HEK293 (cell line): ENCODE measurements at regions not wholly inside any gene's neighbourhood (a gene's known extent, or its start where the extent isn't known, plus 50 kb on each side); places are given as distances from the start of the nearest gene placed in this dataset.

Source experiments
- CTCF ChIA-PET: fragments of 350-600 bp; formaldehyde crosslinking; extraction: SDS; loops from one replicate; lab custom pipeline; 2021; ENCODE audit warnings: antibody characterized with exemption; lab: Yijun Ruan, JAX
- POLR2A ChIA-PET: fragments of 300-600 bp; formaldehyde crosslinking; extraction: SDS; loops from one replicate; lab custom pipeline; 2020; ENCODE audit warnings: antibody characterized with exemption, inconsistent platforms; lab: Yijun Ruan, JAX
- H3K27ac ChIP-seq: fragments of 200-500 bp; sonication (Bioruptor generic); 2 replicates; pipeline ENCODE4 v1.5.1; 2014; ENCODE audit warnings: low read depth, low read length, control low read depth, inconsistent platforms; ENCODE audit errors: extremely low read depth
- H3K36me3 ChIP-seq, 2 experiments: fragments of 200-500 bp in 1 of 2; sonication (Bioruptor generic) in 1 of 2; 1 replicate in 1 of 2; 2 replicates in 1 of 2; pipeline ENCODE4 v1.5.1; 2014 to 2017; ENCODE audit warnings: inconsistent platforms in 2 of 2, low read length in 2 of 2; ENCODE audit not compliant: control insufficient read depth in 2 of 2, insufficient read depth in 1 of 2
- H3K4me1 ChIP-seq: fragments of 200-500 bp; sonication (Bioruptor generic); 2 replicates; pipeline ENCODE4 v1.5.1; 2014; ENCODE audit warnings: mild to moderate bottlenecking, low read length, inconsistent platforms; ENCODE audit not compliant: control insufficient read depth, insufficient read depth
- H3K4me3 ChIP-seq: 2 replicates; pipeline ENCODE4 v1.5.1; 2011; ENCODE audit warnings: low read depth, mild to moderate bottlenecking, control low read depth, low read length, moderate library complexity
- H3K9me3 ChIP-seq: fragments of 200-500 bp; sonication (Bioruptor generic); 2 replicates; pipeline ENCODE4 v1.5.1; 2014; ENCODE audit warnings: low read depth, low read length, inconsistent platforms; ENCODE audit not compliant: control insufficient read depth, insufficient read depth
- HOXD13 ChIP-seq: sonication (generic); formaldehyde crosslinking; IDR thresholded peaks from 2 replicates; pipeline ENCODE4 v1.8.0; 2022; ENCODE audit warnings: missing genetic modification reagents, borderline replicate concordance
- PRDM1 ChIP-seq: fragments of 450-650 bp; formaldehyde crosslinking; IDR thresholded peaks from 2 replicates; pipeline ENCODE4; 2016; ENCODE audit warnings: missing biosample characterization, missing genetic modification characterization
- ZBTB1 ChIP-seq: fragments of 450-650 bp; formaldehyde crosslinking; IDR thresholded peaks from 2 replicates; pipeline ENCODE4 v1.5.1; 2016; ENCODE audit warnings: missing biosample characterization, missing genetic modification characterization
- ZNF10 ChIP-seq: fragments of 450-650 bp; formaldehyde crosslinking; IDR thresholded peaks from 2 replicates; pipeline ENCODE4 v1.5.1; 2017; ENCODE audit warnings: missing biosample characterization, missing genetic modification characterization
- ZNF132 ChIP-seq: fragments of 450-650 bp; formaldehyde crosslinking; IDR thresholded peaks from 2 replicates; pipeline ENCODE4 v1.5.1; 2017; ENCODE audit warnings: missing biosample characterization, missing genetic modification characterization, borderline replicate concordance
- ZNF140 ChIP-seq: fragments of 450-650 bp; formaldehyde crosslinking; IDR thresholded peaks from 2 replicates; pipeline ENCODE4 v1.5.1; 2016; ENCODE audit warnings: missing biosample characterization, missing genetic modification characterization
- ZNF146 ChIP-seq: fragments of 450-650 bp; formaldehyde crosslinking; IDR thresholded peaks from 2 replicates; pipeline ENCODE4 v1.5.1; 2016; ENCODE audit warnings: missing biosample characterization, missing genetic modification characterization
- ZNF157 ChIP-seq: fragments of 450-650 bp; formaldehyde crosslinking; IDR thresholded peaks from 2 replicates; pipeline ENCODE4 v1.5.1; 2016; ENCODE audit warnings: missing biosample characterization, missing genetic modification characterization
- ZNF175 ChIP-seq: fragments of 450-650 bp; formaldehyde crosslinking; IDR thresholded peaks from 2 replicates; pipeline ENCODE4 v1.5.1; 2016; ENCODE audit warnings: missing biosample characterization, missing genetic modification characterization
- ZNF202 ChIP-seq: fragments of 450-650 bp; formaldehyde crosslinking; IDR thresholded peaks from 2 replicates; pipeline ENCODE4 v1.5.1; 2016; ENCODE audit warnings: missing biosample characterization, missing genetic modification characterization, borderline replicate concordance
- ZNF23 ChIP-seq: fragments of 450-650 bp; formaldehyde crosslinking; IDR thresholded peaks from 2 replicates; pipeline ENCODE4 v1.5.1; 2016; ENCODE audit warnings: missing biosample characterization, missing genetic modification characterization, borderline replicate concordance
- ZNF248 ChIP-seq: fragments of 450-650 bp; formaldehyde crosslinking; IDR thresholded peaks from 2 replicates; pipeline ENCODE4 v1.5.1; 2017; ENCODE audit warnings: missing biosample characterization, missing genetic modification characterization
- ZNF311 ChIP-seq: fragments of 450-650 bp; formaldehyde crosslinking; IDR thresholded peaks from 2 replicates; pipeline ENCODE4 v1.5.1; 2017; ENCODE audit warnings: missing biosample characterization, missing genetic modification characterization, borderline replicate concordance
- ZNF677 ChIP-seq: fragments of 450-650 bp; IDR thresholded peaks from 2 replicates; pipeline ENCODE4 v1.5.0; 2018; ENCODE audit warnings: missing biosample characterization, mild to moderate bottlenecking, missing genetic modification characterization, moderate library complexity
- TF ChIP-seq, protein P1 (sequence below): fragments of 450-650 bp; formaldehyde crosslinking; IDR thresholded peaks from 2 replicates; pipeline ENCODE4 v1.5.1; 2016; ENCODE audit warnings: missing biosample characterization, missing genetic modification characterization
- TF ChIP-seq, protein P2 (sequence below): fragments of 450-650 bp; formaldehyde crosslinking; IDR thresholded peaks from 2 replicates; pipeline ENCODE4 v1.5.1; 2016; ENCODE audit warnings: missing biosample characterization, missing genetic modification characterization
- TF ChIP-seq, protein P3 (sequence below): fragments of 450-650 bp; formaldehyde crosslinking; IDR thresholded peaks from 2 replicates; pipeline ENCODE4 v1.5.1; 2016; ENCODE audit warnings: missing biosample characterization, missing genetic modification characterization
- TF ChIP-seq, protein P4 (sequence below): fragments of 450-650 bp; formaldehyde crosslinking; IDR thresholded peaks from 2 replicates; pipeline ENCODE4 v1.5.1; 2016; ENCODE audit warnings: missing biosample characterization, missing genetic modification characterization
- TF ChIP-seq, protein P5 (sequence below): fragments of 450-650 bp; formaldehyde crosslinking; IDR thresholded peaks from 2 replicates; pipeline ENCODE4 v1.5.1; 2016; ENCODE audit warnings: missing biosample characterization, missing genetic modification characterization
- TF ChIP-seq, protein P6 (sequence below): fragments of 450-650 bp; formaldehyde crosslinking; IDR thresholded peaks from 2 replicates; pipeline ENCODE4 v1.5.1; 2016; ENCODE audit warnings: missing biosample characterization, missing genetic modification characterization
- TF ChIP-seq, protein P7 (sequence below): fragments of 450-650 bp; formaldehyde crosslinking; IDR thresholded peaks from 2 replicates; pipeline ENCODE4 v1.5.1; 2016; ENCODE audit warnings: missing biosample characterization, missing genetic modification characterization, low read depth

DNA sequence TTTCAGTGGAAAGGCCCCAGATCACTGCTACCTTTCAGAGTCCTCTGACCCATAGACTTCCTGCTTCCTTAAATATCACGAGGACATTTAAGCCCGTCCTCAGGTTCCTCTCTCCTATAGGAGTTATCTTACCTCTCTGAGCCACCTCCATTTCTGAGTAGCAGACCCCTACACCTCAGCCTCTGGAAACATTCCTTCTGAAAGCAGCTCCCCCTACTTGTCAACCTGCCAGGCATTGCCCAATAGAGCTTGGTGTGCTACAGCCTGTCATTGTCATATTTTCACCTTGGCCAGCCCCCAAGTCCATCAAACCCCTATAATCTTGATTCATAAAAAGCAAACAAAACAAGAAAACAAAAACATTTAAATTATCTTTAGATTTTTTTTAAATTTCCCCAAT, 717.9 kb upstream of the SLC8A1 start:
- no peak overlapping the region for H3K4me3 ChIP-seq
- POLR2A ChIA-PET: no interaction called here
- H3K9me3 ChIP-seq: no peaks in the 10 kb centered on the region
- H3K4me1 ChIP-seq: no peaks in the 10 kb centered on the region
- H3K36me3 ChIP-seq: no peaks in the 10 kb centered on the region
- TF ChIP-seq ZNF202 (no peak), ZNF23 (tag by site-specific recombination) (no peak), ZNF146 (tag by site-specific recombination) (no peak), ZNF248 (tag by site-specific recombination) (no peak), ZNF132 (tag by site-specific recombination) (no peak), ZNF157 (tag by site-specific recombination) (no peak), ZNF140 (tag by site-specific recombination) (no peak), ZNF311 (tag by site-specific recombination) (no peak), PRDM1 (tag by site-specific recombination) (no peak), ZNF175 (no peak), ZNF10 (tag by site-specific recombination) (no peak), ZNF677 (tag by site-specific recombination) (no peak)
- TF ChIP-seq, protein P1, sequence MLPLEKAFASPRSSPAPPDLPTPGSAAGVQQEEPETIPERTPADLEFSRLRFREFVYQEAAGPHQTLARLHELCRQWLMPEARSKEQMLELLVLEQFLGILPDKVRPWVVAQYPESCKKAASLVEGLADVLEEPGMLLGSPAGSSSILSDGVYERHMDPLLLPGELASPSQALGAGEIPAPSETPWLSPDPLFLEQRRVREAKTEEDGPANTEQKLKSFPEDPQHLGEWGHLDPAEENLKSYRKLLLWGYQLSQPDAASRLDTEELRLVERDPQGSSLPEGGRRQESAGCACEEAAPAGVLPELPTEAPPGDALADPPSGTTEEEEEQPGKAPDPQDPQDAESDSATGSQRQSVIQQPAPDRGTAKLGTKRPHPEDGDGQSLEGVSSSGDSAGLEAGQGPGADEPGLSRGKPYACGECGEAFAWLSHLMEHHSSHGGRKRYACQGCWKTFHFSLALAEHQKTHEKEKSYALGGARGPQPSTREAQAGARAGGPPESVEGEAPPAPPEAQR (tag by site-specific recombination): no peak
- TF ChIP-seq, protein P2, sequence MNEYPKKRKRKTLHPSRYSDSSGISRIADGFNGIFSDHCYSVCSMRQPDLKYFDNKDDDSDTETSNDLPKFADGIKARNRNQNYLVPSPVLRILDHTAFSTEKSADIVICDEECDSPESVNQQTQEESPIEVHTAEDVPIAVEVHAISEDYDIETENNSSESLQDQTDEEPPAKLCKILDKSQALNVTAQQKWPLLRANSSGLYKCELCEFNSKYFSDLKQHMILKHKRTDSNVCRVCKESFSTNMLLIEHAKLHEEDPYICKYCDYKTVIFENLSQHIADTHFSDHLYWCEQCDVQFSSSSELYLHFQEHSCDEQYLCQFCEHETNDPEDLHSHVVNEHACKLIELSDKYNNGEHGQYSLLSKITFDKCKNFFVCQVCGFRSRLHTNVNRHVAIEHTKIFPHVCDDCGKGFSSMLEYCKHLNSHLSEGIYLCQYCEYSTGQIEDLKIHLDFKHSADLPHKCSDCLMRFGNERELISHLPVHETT (tag by site-specific recombination): no peak
- TF ChIP-seq, protein P3, sequence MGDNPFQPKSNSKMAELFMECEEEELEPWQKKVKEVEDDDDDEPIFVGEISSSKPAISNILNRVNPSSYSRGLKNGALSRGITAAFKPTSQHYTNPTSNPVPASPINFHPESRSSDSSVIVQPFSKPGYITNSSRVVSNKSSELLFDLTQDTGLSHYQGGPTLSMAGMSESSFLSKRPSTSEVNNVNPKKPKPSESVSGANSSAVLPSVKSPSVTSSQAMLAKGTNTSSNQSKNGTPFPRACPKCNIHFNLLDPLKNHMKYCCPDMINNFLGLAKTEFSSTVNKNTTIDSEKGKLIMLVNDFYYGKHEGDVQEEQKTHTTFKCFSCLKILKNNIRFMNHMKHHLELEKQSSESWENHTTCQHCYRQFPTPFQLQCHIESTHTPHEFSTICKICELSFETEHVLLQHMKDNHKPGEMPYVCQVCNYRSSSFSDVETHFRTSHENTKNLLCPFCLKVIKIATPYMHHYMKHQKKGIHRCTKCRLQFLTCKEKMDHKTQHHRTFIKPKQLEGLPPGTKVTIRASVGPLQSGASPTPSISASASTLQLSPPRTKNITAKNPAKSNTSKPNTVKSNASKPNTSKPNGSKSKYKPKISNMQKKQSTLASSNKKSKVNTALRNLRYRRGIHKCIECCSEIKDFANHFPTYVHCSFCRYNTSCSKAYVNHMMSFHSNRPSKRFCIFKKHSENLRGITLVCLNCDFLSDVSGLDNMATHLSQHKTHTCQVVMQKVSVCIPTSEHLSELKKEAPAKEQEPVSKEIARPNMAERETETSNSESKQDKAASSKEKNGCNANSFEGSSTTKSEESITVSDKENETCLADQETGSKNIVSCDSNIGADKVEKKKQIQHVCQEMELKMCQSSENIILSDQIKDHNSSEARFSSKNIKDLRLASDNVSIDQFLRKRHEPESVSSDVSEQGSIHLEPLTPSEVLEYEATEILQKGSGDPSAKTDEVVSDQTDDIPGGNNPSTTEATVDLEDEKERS (tag by site-specific recombination): no peak
- TF ChIP-seq, protein P4, sequence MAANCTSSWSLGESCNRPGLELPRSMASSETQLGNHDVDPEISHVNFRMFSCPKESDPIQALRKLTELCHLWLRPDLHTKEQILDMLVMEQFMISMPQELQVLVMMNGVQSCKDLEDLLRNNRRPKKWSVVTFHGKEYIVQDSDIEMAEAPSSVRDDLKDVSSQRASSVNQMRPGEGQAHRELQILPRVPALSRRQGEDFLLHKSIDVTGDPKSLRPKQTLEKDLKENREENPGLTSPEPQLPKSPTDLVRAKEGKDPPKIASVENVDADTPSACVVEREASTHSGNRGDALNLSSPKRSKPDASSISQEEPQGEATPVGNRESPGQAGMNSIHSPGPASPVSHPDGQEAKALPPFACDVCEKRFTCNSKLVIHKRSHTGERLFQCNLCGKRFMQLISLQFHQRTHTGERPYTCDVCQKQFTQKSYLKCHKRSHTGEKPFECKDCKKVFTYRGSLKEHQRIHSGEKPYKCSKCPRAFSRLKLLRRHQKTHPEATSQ (tag by site-specific recombination): no peak
- CTCF ChIA-PET: interaction anchor here (0.7 kb wide), 1 partner anchor 18 kb away, joined by 3 read pairs; no protein-coding TSS in a partner anchor
- H3K27ac ChIP-seq: no peak overlapping the region

DNA sequence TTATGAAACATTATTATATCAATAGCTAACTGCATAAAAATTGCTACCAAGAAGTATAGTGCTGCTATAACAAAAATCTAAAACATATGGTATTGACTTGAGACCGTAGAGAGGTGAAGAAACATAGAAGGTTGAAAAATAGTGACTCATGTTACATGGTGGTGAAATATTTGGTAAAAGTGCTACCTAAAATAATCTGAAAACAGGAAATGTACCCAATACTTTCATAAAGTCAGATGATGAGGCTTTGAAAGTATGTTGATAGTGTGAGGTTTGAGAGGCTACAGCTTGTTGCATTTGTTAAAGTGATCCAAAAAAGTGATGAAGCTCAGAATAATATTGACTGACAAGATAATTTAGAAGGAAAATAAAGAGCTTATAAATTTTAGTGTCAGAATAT, 718.7 kb upstream of the SLC8A1 start:
- Histone ChIP-seq H3K4me3 (no peak overlapping the region), H3K4me1 (no peaks in the 10 kb centered on the region), H3K9me3 (no peaks in the 10 kb centered on the region), H3K27ac (no peak overlapping the region), H3K36me3 (no peaks in the 10 kb centered on the region)
- CTCF ChIA-PET: no interaction called here
- POLR2A ChIA-PET: no interaction called here
- TF ChIP-seq, protein P5, sequence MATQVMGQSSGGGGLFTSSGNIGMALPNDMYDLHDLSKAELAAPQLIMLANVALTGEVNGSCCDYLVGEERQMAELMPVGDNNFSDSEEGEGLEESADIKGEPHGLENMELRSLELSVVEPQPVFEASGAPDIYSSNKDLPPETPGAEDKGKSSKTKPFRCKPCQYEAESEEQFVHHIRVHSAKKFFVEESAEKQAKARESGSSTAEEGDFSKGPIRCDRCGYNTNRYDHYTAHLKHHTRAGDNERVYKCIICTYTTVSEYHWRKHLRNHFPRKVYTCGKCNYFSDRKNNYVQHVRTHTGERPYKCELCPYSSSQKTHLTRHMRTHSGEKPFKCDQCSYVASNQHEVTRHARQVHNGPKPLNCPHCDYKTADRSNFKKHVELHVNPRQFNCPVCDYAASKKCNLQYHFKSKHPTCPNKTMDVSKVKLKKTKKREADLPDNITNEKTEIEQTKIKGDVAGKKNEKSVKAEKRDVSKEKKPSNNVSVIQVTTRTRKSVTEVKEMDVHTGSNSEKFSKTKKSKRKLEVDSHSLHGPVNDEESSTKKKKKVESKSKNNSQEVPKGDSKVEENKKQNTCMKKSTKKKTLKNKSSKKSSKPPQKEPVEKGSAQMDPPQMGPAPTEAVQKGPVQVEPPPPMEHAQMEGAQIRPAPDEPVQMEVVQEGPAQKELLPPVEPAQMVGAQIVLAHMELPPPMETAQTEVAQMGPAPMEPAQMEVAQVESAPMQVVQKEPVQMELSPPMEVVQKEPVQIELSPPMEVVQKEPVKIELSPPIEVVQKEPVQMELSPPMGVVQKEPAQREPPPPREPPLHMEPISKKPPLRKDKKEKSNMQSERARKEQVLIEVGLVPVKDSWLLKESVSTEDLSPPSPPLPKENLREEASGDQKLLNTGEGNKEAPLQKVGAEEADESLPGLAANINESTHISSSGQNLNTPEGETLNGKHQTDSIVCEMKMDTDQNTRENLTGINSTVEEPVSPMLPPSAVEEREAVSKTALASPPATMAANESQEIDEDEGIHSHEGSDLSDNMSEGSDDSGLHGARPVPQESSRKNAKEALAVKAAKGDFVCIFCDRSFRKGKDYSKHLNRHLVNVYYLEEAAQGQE: no peak
- TF ChIP-seq HOXD13 (CRISPR knock-in tag): no peak
- no peak for TF ChIP-seq ZBTB1
- TF ChIP-seq, protein P6, sequence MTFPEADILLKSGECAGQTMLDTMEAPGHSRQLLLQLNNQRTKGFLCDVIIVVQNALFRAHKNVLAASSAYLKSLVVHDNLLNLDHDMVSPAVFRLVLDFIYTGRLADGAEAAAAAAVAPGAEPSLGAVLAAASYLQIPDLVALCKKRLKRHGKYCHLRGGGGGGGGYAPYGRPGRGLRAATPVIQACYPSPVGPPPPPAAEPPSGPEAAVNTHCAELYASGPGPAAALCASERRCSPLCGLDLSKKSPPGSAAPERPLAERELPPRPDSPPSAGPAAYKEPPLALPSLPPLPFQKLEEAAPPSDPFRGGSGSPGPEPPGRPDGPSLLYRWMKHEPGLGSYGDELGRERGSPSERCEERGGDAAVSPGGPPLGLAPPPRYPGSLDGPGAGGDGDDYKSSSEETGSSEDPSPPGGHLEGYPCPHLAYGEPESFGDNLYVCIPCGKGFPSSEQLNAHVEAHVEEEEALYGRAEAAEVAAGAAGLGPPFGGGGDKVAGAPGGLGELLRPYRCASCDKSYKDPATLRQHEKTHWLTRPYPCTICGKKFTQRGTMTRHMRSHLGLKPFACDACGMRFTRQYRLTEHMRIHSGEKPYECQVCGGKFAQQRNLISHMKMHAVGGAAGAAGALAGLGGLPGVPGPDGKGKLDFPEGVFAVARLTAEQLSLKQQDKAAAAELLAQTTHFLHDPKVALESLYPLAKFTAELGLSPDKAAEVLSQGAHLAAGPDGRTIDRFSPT: no peak
- TF ChIP-seq, protein P7, sequence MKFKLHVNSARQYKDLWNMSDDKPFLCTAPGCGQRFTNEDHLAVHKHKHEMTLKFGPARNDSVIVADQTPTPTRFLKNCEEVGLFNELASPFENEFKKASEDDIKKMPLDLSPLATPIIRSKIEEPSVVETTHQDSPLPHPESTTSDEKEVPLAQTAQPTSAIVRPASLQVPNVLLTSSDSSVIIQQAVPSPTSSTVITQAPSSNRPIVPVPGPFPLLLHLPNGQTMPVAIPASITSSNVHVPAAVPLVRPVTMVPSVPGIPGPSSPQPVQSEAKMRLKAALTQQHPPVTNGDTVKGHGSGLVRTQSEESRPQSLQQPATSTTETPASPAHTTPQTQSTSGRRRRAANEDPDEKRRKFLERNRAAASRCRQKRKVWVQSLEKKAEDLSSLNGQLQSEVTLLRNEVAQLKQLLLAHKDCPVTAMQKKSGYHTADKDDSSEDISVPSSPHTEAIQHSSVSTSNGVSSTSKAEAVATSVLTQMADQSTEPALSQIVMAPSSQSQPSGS (tag by site-specific recombination): no peak
